Omental fat pad (tissue), 3 donors: ENCODE measurements at regions not wholly inside any gene's neighbourhood (a gene's known extent, or its start where the extent isn't known, plus 50 kb on each side); places are given as distances from the start of the nearest gene placed in this dataset.

Experiments used
- ATAC-seq: fragments of 150-250 bp; one replicate; pipeline ENCODE4 v1.9.1; 2016; ENCODE audit warnings: mild to moderate bottlenecking, moderate library complexity; ENCODE audit not compliant: low FRiP score
- DNase-seq: peaks from one replicate; pipeline ENCODE4 v3.0.0-alpha.2; 2019; ENCODE audit warnings: low spot score
- CTCF ChIP-seq, 3 donors: fragments of 450-650 bp; IDR thresholded peaks; one replicate each; pipeline ENCODE4 v1.5.1; 2016 to 2017; ENCODE audit warnings: antibody characterized with exemption in 3 of 3, mild to moderate bottlenecking in 3 of 3, moderate library complexity in 2 of 3

- ATAC-seq: no peak
- no peak for TF ChIP-seq CTCF (IDR thresholded peaks at IDR 0.05)
- DNase-seq: no peak
Measured at GRCh38 chr3:176954517-176954916, 242.8 kb downstream of the TBL1XR1 start.

GRCh38 chr3:176953106-176954060 lies 243.9 kb downstream of the TBL1XR1 start:
- ATAC-seq (peak; percentile 80), DNase-seq (no peak)
- TF ChIP-seq CTCF (IDR thresholded peaks at IDR 0.05): no peak

- DNase-seq (no peak), ATAC-seq (no peak)
- TF ChIP-seq CTCF (IDR thresholded peaks at IDR 0.05): no peak
Measured at GRCh38 chr3:176951586-176952292, 245.5 kb downstream of the TBL1XR1 start.

- DNase-seq (no peak), ATAC-seq (no peak)
- TF ChIP-seq CTCF (IDR thresholded peaks at IDR 0.05): no peak
Measured at GRCh38 chr3:176951144-176951543, 246.1 kb downstream of the TBL1XR1 start.

- ATAC-seq (peak; percentile 82), DNase-seq (no peak)
- TF ChIP-seq CTCF (IDR thresholded peaks at IDR 0.05): no peak
Measured at GRCh38 chr3:176950743-176951142, 246.5 kb downstream of the TBL1XR1 start.

GRCh38 chr3:176948151-176948550 lies 249.1 kb downstream of the TBL1XR1 start:
- DNase-seq: no peak
- no peak for ATAC-seq
- TF ChIP-seq CTCF (IDR thresholded peaks at IDR 0.05): no peak
